Hindlimb muscle (tissue), 1 donor: ENCODE measurements at regions not wholly inside any gene's neighbourhood (a gene's known extent, or its start where the extent isn't known, plus 50 kb on each side); places are given as distances from the start of the nearest gene placed in this dataset.
"Not testable (repeated sequence)": the region's sequence is repeated elsewhere in the genome, so short reads cannot be mapped to it uniquely, and the experiment has no call there.

Source experiments
- DNase-seq: peaks from one replicate; pipeline ENCODE4 v3.0.0-alpha.2; 2013

GRCh38 chr1:213686983-213687382 lies 300.8 kb upstream of the PROX1 start:
- DNase-seq = no peak

GRCh38 chr1:213687832-213688231 lies 299.9 kb upstream of the PROX1 start:
- DNase-seq = no peak

- DNase-seq = no peak
These were observed 299.1 kb upstream of the PROX1 start for GRCh38 chr1:213688655-213689054.

- DNase-seq = no peak
These were observed 298.5 kb upstream of the PROX1 start for GRCh38 chr1:213689260-213689659.

GRCh38 chr1:213690341-213690917 lies 297.3 kb upstream of the PROX1 start:
- DNase-seq = no peak

- no peak for DNase-seq
These were observed 295.5 kb upstream of the PROX1 start for GRCh38 chr1:213692321-213692720.

GRCh38 chr1:213693864-213694263 lies 293.9 kb upstream of the PROX1 start:
- no peak for DNase-seq

GRCh38 chr1:213697192-213697802 lies 290.5 kb upstream of the PROX1 start:
- no peak for DNase-seq

- no peak for DNase-seq
These were observed 289.6 kb upstream of the PROX1 start for GRCh38 chr1:213698092-213698702.

- no peak for DNase-seq
These were observed 285.1 kb upstream of the PROX1 start for GRCh38 chr1:213702703-213703102.

GRCh38 chr1:213704941-213705340 lies 282.8 kb upstream of the PROX1 start:
- no peak for DNase-seq

GRCh38 chr1:213711833-213712490 lies 275.8 kb upstream of the PROX1 start:
- DNase-seq = not testable (repeated sequence)

GRCh38 chr1:213714645-213715044 lies 273.1 kb upstream of the PROX1 start:
- DNase-seq = no peak

GRCh38 chr1:213715182-213715581 lies 272.6 kb upstream of the PROX1 start:
- no peak for DNase-seq

- DNase-seq = no peak
These were observed 268.3 kb upstream of the PROX1 start for GRCh38 chr1:213719462-213719861.

GRCh38 chr1:213720032-213720431 lies 267.7 kb upstream of the PROX1 start:
- DNase-seq = no peak

- DNase-seq = no peak
These were observed 264.6 kb upstream of the PROX1 start for GRCh38 chr1:213723187-213723586.

GRCh38 chr1:213724640-213725536 lies 262.9 kb upstream of the PROX1 start:
- DNase-seq = peak; percentile 78

GRCh38 chr1:213727853-213728592 lies 259.8 kb upstream of the PROX1 start:
- DNase-seq = no peak

GRCh38 chr1:213728593-213729536 lies 258.9 kb upstream of the PROX1 start:
- DNase-seq = no peak

- no peak for DNase-seq
These were observed 254.1 kb upstream of the PROX1 start for GRCh38 chr1:213733705-213734104.
